Activated T-helper 17 cell treated with anti-CD3 and anti-CD28 coated beads, Interleukin-2, amount 50 U/mL, for 72 hours (primary cell): ENCODE measurements at regions not wholly inside any gene's neighbourhood (a gene's known extent, or its start where the extent isn't known, plus 50 kb on each side); places are given as distances from the start of the nearest gene placed in this dataset.
A peak's percentile ranks its signal among the peaks of the same experiment; 100 is the strongest.

Experiments
- ATAC-seq: fragments of 150-1000 bp; cut with Tn5 transposase; replicated peaks from 2 replicates; pipeline ENCODE4 v1.10.0; 2021; ENCODE audit warnings: mild to moderate bottlenecking, moderate library complexity
- H3K27ac Mint-ChIP-seq: one replicate; pipeline ENCODE4 v1.8.0; 2022; ENCODE audit warnings: mixed read lengths
- H3K27me3 Mint-ChIP-seq: one replicate; pipeline ENCODE4 v1.8.0; 2022; ENCODE audit warnings: mixed read lengths
- H3K36me3 Mint-ChIP-seq: one replicate; pipeline ENCODE4 v1.8.0; 2022; ENCODE audit warnings: low read depth, mild to moderate bottlenecking, mixed read lengths
- H3K4me1 Mint-ChIP-seq: one replicate; pipeline ENCODE4 v1.8.0; 2022; ENCODE audit warnings: mixed read lengths
- H3K4me3 Mint-ChIP-seq: one replicate; pipeline ENCODE4 v1.8.0; 2022; ENCODE audit warnings: mild to moderate bottlenecking, mixed read lengths
- H3K9me3 Mint-ChIP-seq: one replicate; pipeline ENCODE4 v1.8.0; 2022; ENCODE audit warnings: mixed read lengths

GRCh38 chr20:60257671-60258070, 299.4 kb downstream of the CDH26 start:
- Mint-ChIP-seq H3K4me3 (no peak overlapping the region), H3K9me3 (no peaks in the 10 kb centered on the region), H3K36me3 (no peaks in the 10 kb centered on the region), H3K27me3 (peaks cover 2% of the 10 kb centered on the region), H3K4me1 (no peaks in the 10 kb centered on the region), H3K27ac (no peak overlapping the region)
- no peak for ATAC-seq

- Mint-ChIP-seq H3K9me3 (no peaks in the 10 kb centered on the region), H3K4me3 (no peak overlapping the region), H3K36me3 (no peaks in the 10 kb centered on the region), H3K27me3 (peaks cover 2% of the 10 kb centered on the region), H3K4me1 (no peaks in the 10 kb centered on the region), H3K27ac (no peak overlapping the region)
- ATAC-seq: no peak
Measured at GRCh38 chr20:60258255-60258863, 300.1 kb downstream of the CDH26 start.

- Mint-ChIP-seq H3K9me3 (no peaks in the 10 kb centered on the region), H3K4me1 (no peaks in the 10 kb centered on the region), H3K36me3 (no peaks in the 10 kb centered on the region), H3K4me3 (no peak overlapping the region), H3K27ac (no peak overlapping the region), H3K27me3 (peaks cover under 1% of the 10 kb centered on the region)
- ATAC-seq: no peak
Measured at GRCh38 chr20:60261333-60261732, 303.1 kb downstream of the CDH26 start.

- Mint-ChIP-seq H3K36me3 (no peaks in the 10 kb centered on the region), H3K4me3 (no peak overlapping the region), H3K27me3 (no peaks in the 10 kb centered on the region), H3K9me3 (no peaks in the 10 kb centered on the region), H3K4me1 (no peaks in the 10 kb centered on the region), H3K27ac (no peak overlapping the region)
- ATAC-seq: peak; percentile 49
Measured at GRCh38 chr20:60262967-60263603, 304.9 kb downstream of the CDH26 start.

- Mint-ChIP-seq H3K27ac (no peak overlapping the region), H3K27me3 (no peaks in the 10 kb centered on the region), H3K9me3 (no peaks in the 10 kb centered on the region), H3K4me3 (no peak overlapping the region), H3K36me3 (no peaks in the 10 kb centered on the region), H3K4me1 (no peaks in the 10 kb centered on the region)
- ATAC-seq: no peak
Measured at GRCh38 chr20:60263725-60264709, 305.8 kb downstream of the CDH26 start.

GRCh38 chr20:60266177-60266823, 308.1 kb downstream of the CDH26 start:
- no peak for ATAC-seq
- Mint-ChIP-seq H3K36me3 (no peaks in the 10 kb centered on the region), H3K27ac (peak overlapping the region; percentile 30), H3K4me1 (no peaks in the 10 kb centered on the region), H3K27me3 (no peaks in the 10 kb centered on the region), H3K9me3 (no peaks in the 10 kb centered on the region), H3K4me3 (no peak overlapping the region)

GRCh38 chr20:60268491-60268890, 310.3 kb downstream of the CDH26 start:
- Mint-ChIP-seq H3K9me3 (no peaks in the 10 kb centered on the region), H3K27ac (no peak overlapping the region)
- ATAC-seq: peak; percentile 44

GRCh38 chr20:60269573-60270162, 311.4 kb downstream of the CDH26 start:
- H3K36me3 Mint-ChIP-seq: no peaks in the 10 kb centered on the region
- no peak for ATAC-seq
- no peaks in the 10 kb centered on the region for H3K9me3 Mint-ChIP-seq
- no peak overlapping the region for H3K4me3 Mint-ChIP-seq
- H3K27ac Mint-ChIP-seq: no peak overlapping the region
- no peaks in the 10 kb centered on the region for H3K4me1 Mint-ChIP-seq
- H3K27me3 Mint-ChIP-seq: no peaks in the 10 kb centered on the region

More at GRCh38 chr20:60268491-60268890, 310.3 kb downstream of the CDH26 start:
- Mint-ChIP-seq H3K4me3 (no peak overlapping the region), H3K27me3 (no peaks in the 10 kb centered on the region), H3K4me1 (no peaks in the 10 kb centered on the region), H3K36me3 (no peaks in the 10 kb centered on the region)

GRCh38 chr20:60270341-60270740, 312.1 kb downstream of the CDH26 start:
- ATAC-seq: no peak
- H3K36me3 Mint-ChIP-seq: no peaks in the 10 kb centered on the region
- H3K27me3 Mint-ChIP-seq: no peaks in the 10 kb centered on the region
- H3K4me3 Mint-ChIP-seq: no peak overlapping the region
- no peak overlapping the region for H3K27ac Mint-ChIP-seq
- no peaks in the 10 kb centered on the region for H3K4me1 Mint-ChIP-seq
- H3K9me3 Mint-ChIP-seq: no peaks in the 10 kb centered on the region

- Mint-ChIP-seq H3K4me1 (no peaks in the 10 kb centered on the region), H3K27me3 (no peaks in the 10 kb centered on the region), H3K9me3 (no peaks in the 10 kb centered on the region), H3K4me3 (no peak overlapping the region), H3K27ac (no peak overlapping the region), H3K36me3 (no peaks in the 10 kb centered on the region)
- ATAC-seq: no peak
Measured at GRCh38 chr20:60271597-60271996, 313.4 kb downstream of the CDH26 start.

- Mint-ChIP-seq H3K9me3 (no peaks in the 10 kb centered on the region), H3K4me3 (no peak overlapping the region), H3K36me3 (no peaks in the 10 kb centered on the region), H3K27me3 (no peaks in the 10 kb centered on the region), H3K4me1 (no peaks in the 10 kb centered on the region), H3K27ac (no peak overlapping the region)
- ATAC-seq: peak; percentile 38
Measured at GRCh38 chr20:60272790-60273189, 314.6 kb downstream of the CDH26 start.

GRCh38 chr20:60274717-60275116, 316.5 kb downstream of the CDH26 start:
- Mint-ChIP-seq H3K4me1 (no peaks in the 10 kb centered on the region), H3K36me3 (no peaks in the 10 kb centered on the region), H3K27ac (no peak overlapping the region), H3K4me3 (no peak overlapping the region), H3K9me3 (no peaks in the 10 kb centered on the region), H3K27me3 (no peaks in the 10 kb centered on the region)
- no peak for ATAC-seq

GRCh38 chr20:60281295-60281694, 323.1 kb downstream of the CDH26 start:
- H3K27me3 Mint-ChIP-seq: no peaks in the 10 kb centered on the region
- H3K36me3 Mint-ChIP-seq: no peaks in the 10 kb centered on the region
- no peak overlapping the region for H3K27ac Mint-ChIP-seq
- no peak overlapping the region for H3K4me3 Mint-ChIP-seq
- H3K4me1 Mint-ChIP-seq: no peaks in the 10 kb centered on the region
- H3K9me3 Mint-ChIP-seq: peaks cover 5% of the 10 kb centered on the region
- no peak for ATAC-seq

GRCh38 chr20:60283281-60283680, 325.1 kb downstream of the CDH26 start:
- Mint-ChIP-seq H3K27ac (no peak overlapping the region), H3K9me3 (peaks cover 9% of the 10 kb centered on the region), H3K27me3 (no peaks in the 10 kb centered on the region), H3K36me3 (no peaks in the 10 kb centered on the region), H3K4me1 (no peaks in the 10 kb centered on the region), H3K4me3 (no peak overlapping the region)
- no peak for ATAC-seq
